A549 (cell line): ENCODE measurements at regions not wholly inside any gene's neighbourhood (a gene's known extent, or its start where the extent isn't known, plus 50 kb on each side); places are given as distances from the start of the nearest gene placed in this dataset.

Experiments used
- ELK1 ChIP-seq: fragments of 150-350 bp; IDR thresholded peaks from 2 replicates; pipeline ENCODE4 v1.6.1; 2014; ENCODE audit warnings: low read depth, mild to moderate bottlenecking, low read length
- POLR2A ChIP-seq: IDR thresholded peaks from 2 replicates; pipeline ENCODE4 v1.6.1; 2012; ENCODE audit warnings: mild to moderate bottlenecking, low read length
- ZSCAN20 ChIP-seq: fragments of 250-450 bp; sonication (Bioruptor Pico); IDR thresholded peaks from 2 replicates; pipeline ENCODE4 v1.8.0; 2022; ENCODE audit warnings: mild to moderate bottlenecking, moderate library complexity

- TF ChIP-seq POLR2A, result no peak
- no peak for TF ChIP-seq ELK1
- TF ChIP-seq ZSCAN20, result no peak
These were observed 269.4 kb upstream of the NOVA1 start for GRCh38 chr14:26867171-26867757.
